Epithelial cell of prostate (primary cell): ENCODE measurements at regions not wholly inside any gene's neighbourhood (a gene's known extent, or its start where the extent isn't known, plus 50 kb on each side); places are given as distances from the start of the nearest gene placed in this dataset.

Experiments
- DNase-seq: peaks from one replicate; pipeline ENCODE4 v3.0.0-alpha.2; 2011; ENCODE audit warnings: low read depth, low spot score
- H3K27ac ChIP-seq: fragments of 450-650 bp; 2 replicates; pipeline ENCODE4 v1.5.1; 2017; ENCODE audit warnings: mild to moderate bottlenecking

GRCh38 chr16:87234601-87235000, 82.6 kb downstream of the C16orf95 start:
- DNase-seq: no peak
- H3K27ac ChIP-seq: no peak overlapping the region

GRCh38 chr16:87235810-87236515, 81.2 kb downstream of the C16orf95 start:
- H3K27ac ChIP-seq: no peak overlapping the region
- no peak for DNase-seq

GRCh38 chr16:87236516-87237115, 80.6 kb downstream of the C16orf95 start:
- no peak for DNase-seq
- H3K27ac ChIP-seq: no peak overlapping the region

GRCh38 chr16:87238361-87238715, 78.9 kb downstream of the C16orf95 start:
- no peak overlapping the region for H3K27ac ChIP-seq
- no peak for DNase-seq

- H3K27ac ChIP-seq: no peak overlapping the region
- no peak for DNase-seq
These were observed 77.6 kb downstream of the C16orf95 start for GRCh38 chr16:87239545-87239944.

- peak; percentile 24 for DNase-seq
- peak overlapping the region; percentile 39 for H3K27ac ChIP-seq
These were observed 76.7 kb downstream of the C16orf95 start for GRCh38 chr16:87240211-87241136.

GRCh38 chr16:87241137-87241771, 75.9 kb downstream of the C16orf95 start:
- no peak for DNase-seq
- peak overlapping the region; percentile 39 for H3K27ac ChIP-seq

- no peak overlapping the region for H3K27ac ChIP-seq
- DNase-seq: no peak
These were observed 73.7 kb downstream of the C16orf95 start for GRCh38 chr16:87243478-87243877.

GRCh38 chr16:87244636-87245197, 72.5 kb downstream of the C16orf95 start:
- DNase-seq: no peak
- no peak overlapping the region for H3K27ac ChIP-seq

GRCh38 chr16:87245511-87245910, 71.7 kb downstream of the C16orf95 start:
- no peak for DNase-seq
- no peak overlapping the region for H3K27ac ChIP-seq

- H3K27ac ChIP-seq: no peak overlapping the region
- DNase-seq: no peak
These were observed 70.7 kb downstream of the C16orf95 start for GRCh38 chr16:87246269-87247065.

- no peak for DNase-seq
- H3K27ac ChIP-seq: no peak overlapping the region
These were observed 68.5 kb downstream of the C16orf95 start for GRCh38 chr16:87248714-87249113.

- no peak overlapping the region for H3K27ac ChIP-seq
- DNase-seq: no peak
These were observed 67.8 kb downstream of the C16orf95 start for GRCh38 chr16:87249425-87249824.

- no peak for DNase-seq
- no peak overlapping the region for H3K27ac ChIP-seq
These were observed 66.7 kb downstream of the C16orf95 start for GRCh38 chr16:87250431-87250960.

GRCh38 chr16:87252269-87252970, 64.8 kb downstream of the C16orf95 start:
- no peak for DNase-seq
- no peak overlapping the region for H3K27ac ChIP-seq
